ENCODE measurements at regions not wholly inside any gene's neighbourhood (a gene's known extent, or its start where the extent isn't known, plus 50 kb on each side); places are given as distances from the start of the nearest gene placed in this dataset.

DNA sequence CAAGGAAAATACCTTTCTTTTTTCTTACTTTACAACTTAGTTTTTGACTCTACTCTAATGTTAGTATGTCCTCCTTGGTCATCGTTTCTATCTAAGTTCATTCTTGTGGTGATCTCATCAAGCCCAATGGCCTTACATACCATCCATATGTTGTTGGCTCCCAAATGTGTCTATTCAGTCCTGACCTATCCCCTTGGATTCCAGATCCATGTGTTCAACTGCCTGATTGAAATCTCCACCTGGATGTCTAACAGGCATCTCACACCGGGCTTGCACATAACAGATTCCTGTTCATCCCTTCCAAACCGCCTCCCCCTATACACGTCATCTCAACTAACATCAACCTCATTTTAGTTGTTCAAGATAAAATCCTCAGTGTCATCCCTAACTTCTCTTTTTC is 382.6 kb downstream of the SOX2 start:
- no peak for TF ChIP-seq ZFX (IDR thresholded peaks at IDR 0.05)
- TF ChIP-seq, protein P1, sequence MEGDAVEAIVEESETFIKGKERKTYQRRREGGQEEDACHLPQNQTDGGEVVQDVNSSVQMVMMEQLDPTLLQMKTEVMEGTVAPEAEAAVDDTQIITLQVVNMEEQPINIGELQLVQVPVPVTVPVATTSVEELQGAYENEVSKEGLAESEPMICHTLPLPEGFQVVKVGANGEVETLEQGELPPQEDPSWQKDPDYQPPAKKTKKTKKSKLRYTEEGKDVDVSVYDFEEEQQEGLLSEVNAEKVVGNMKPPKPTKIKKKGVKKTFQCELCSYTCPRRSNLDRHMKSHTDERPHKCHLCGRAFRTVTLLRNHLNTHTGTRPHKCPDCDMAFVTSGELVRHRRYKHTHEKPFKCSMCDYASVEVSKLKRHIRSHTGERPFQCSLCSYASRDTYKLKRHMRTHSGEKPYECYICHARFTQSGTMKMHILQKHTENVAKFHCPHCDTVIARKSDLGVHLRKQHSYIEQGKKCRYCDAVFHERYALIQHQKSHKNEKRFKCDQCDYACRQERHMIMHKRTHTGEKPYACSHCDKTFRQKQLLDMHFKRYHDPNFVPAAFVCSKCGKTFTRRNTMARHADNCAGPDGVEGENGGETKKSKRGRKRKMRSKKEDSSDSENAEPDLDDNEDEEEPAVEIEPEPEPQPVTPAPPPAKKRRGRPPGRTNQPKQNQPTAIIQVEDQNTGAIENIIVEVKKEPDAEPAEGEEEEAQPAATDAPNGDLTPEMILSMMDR (conservative IDR thresholded peaks at IDR 0.05): no peak

Data from C4-2B (cell line).